ENCODE measurements at regions not wholly inside any gene's neighbourhood (a gene's known extent, or its start where the extent isn't known, plus 50 kb on each side); places are given as distances from the start of the nearest gene placed in this dataset.

- DNase-seq: no peak
- H3K27ac ChIP-seq: no peak overlapping the region
- H3K27me3 ChIP-seq: no peaks in the 10 kb centered on the region
- no peak overlapping the region for H3K4me3 ChIP-seq
- TF ChIP-seq CTCF (IDR thresholded peaks at IDR 0.05) (no peak), POLR2A (IDR thresholded peaks at IDR 0.05) (no peak)
- H3K4me1 ChIP-seq: no peaks in the 10 kb centered on the region
- H3K36me3 ChIP-seq: no peaks in the 10 kb centered on the region
- H3K9me3 ChIP-seq: no peaks in the 10 kb centered on the region
Measured at GRCh38 chr12:43159506-43159905, 392.5 kb downstream of the ADAMTS20 start.

GRCh38 chr12:43158126-43158525 is 393.9 kb downstream of the ADAMTS20 start:
- no peak overlapping the region for H3K4me3 ChIP-seq
- no peak for TF ChIP-seq CTCF (IDR thresholded peaks at IDR 0.05)

GRCh38 chr12:43155376-43155775 is 396.6 kb downstream of the ADAMTS20 start:
- no peak for DNase-seq
- H3K27me3 ChIP-seq: no peaks in the 10 kb centered on the region
- H3K27ac ChIP-seq: no peak overlapping the region
- TF ChIP-seq CTCF (IDR thresholded peaks at IDR 0.05) (no peak), POLR2A (IDR thresholded peaks at IDR 0.05) (no peak)
- no peaks in the 10 kb centered on the region for H3K36me3 ChIP-seq
- no peak overlapping the region for H3K4me3 ChIP-seq
- H3K4me1 ChIP-seq: no peaks in the 10 kb centered on the region
- H3K9me3 ChIP-seq: no peaks in the 10 kb centered on the region

More at GRCh38 chr12:43158126-43158525, 393.9 kb downstream of the ADAMTS20 start:
- no peaks in the 10 kb centered on the region for H3K4me1 ChIP-seq
- H3K27ac ChIP-seq: no peak overlapping the region
- no peak for DNase-seq
- H3K27me3 ChIP-seq: no peaks in the 10 kb centered on the region
- H3K36me3 ChIP-seq: no peaks in the 10 kb centered on the region
- H3K9me3 ChIP-seq: no peaks in the 10 kb centered on the region

GRCh38 chr12:43154498-43155045 is 397.4 kb downstream of the ADAMTS20 start:
- Histone ChIP-seq H3K4me3 (no peak overlapping the region), H3K9me3 (no peaks in the 10 kb centered on the region), H3K36me3 (no peaks in the 10 kb centered on the region), H3K27me3 (no peaks in the 10 kb centered on the region), H3K27ac (no peak overlapping the region), H3K4me1 (no peaks in the 10 kb centered on the region)
- TF ChIP-seq CTCF (IDR thresholded peaks at IDR 0.05): no peak
- no peak for TF ChIP-seq POLR2A (IDR thresholded peaks at IDR 0.05)
- no peak for DNase-seq

- H3K27me3 ChIP-seq: no peaks in the 10 kb centered on the region
- no peak overlapping the region for H3K27ac ChIP-seq
- no peak for TF ChIP-seq CTCF (IDR thresholded peaks at IDR 0.05)
- no peak for TF ChIP-seq POLR2A (IDR thresholded peaks at IDR 0.05)
- no peaks in the 10 kb centered on the region for H3K4me1 ChIP-seq
- H3K36me3 ChIP-seq: no peaks in the 10 kb centered on the region
- DNase-seq: no peak
- H3K9me3 ChIP-seq: no peaks in the 10 kb centered on the region
- H3K4me3 ChIP-seq: no peak overlapping the region
Measured at GRCh38 chr12:43151441-43151981, 400.5 kb downstream of the ADAMTS20 start.

- Histone ChIP-seq H3K27ac (no peak overlapping the region), H3K9me3 (no peaks in the 10 kb centered on the region), H3K36me3 (no peaks in the 10 kb centered on the region), H3K4me3 (no peak overlapping the region), H3K27me3 (no peaks in the 10 kb centered on the region), H3K4me1 (no peaks in the 10 kb centered on the region)
- DNase-seq: no peak
- no peak for TF ChIP-seq POLR2A (IDR thresholded peaks at IDR 0.05)
- TF ChIP-seq CTCF (IDR thresholded peaks at IDR 0.05): no peak
Measured at GRCh38 chr12:43148691-43149090, 403.3 kb downstream of the ADAMTS20 start.

Data from Peyer's patch (tissue), 4 donors.